GM18858 (cell line): ENCODE measurements at regions not wholly inside any gene's neighbourhood (a gene's known extent, or its start where the extent isn't known, plus 50 kb on each side); places are given as distances from the start of the nearest gene placed in this dataset.
A peak's percentile ranks its signal among the peaks of the same experiment; 100 is the strongest.

Experiments used
- ATAC-seq: cut with Tn5 transposase; IDR thresholded peaks from one replicate; pipeline ENCODE4 v1.9.1; 2021; ENCODE audit not compliant: unreplicated experiment

- no peak for ATAC-seq
These were observed 259.1 kb downstream of the TDRD15 start for GRCh38 chr2:21382701-21383520.

DNA sequence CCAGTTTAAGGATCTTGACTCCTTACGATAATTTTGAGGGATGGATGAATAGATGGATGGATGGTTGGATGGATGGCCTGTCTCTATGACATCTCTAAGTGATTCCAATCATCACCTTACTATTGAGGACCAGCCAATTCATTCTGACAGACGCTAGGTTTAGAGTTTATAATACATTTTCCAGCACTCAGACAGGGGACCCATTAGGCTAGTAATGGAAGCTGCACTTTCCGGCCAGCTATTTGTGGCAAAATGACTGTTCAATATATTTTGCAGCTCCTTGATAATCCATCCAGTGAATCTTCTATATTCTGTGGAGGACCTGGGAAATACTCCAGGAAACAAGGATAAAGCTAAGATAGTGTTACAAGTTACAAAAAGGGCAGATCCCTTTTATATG, 262.9 kb downstream of the TDRD15 start:
- no peak for ATAC-seq

- no peak for ATAC-seq
These were observed 268.9 kb downstream of the TDRD15 start for GRCh38 chr2:21392649-21393048.

- ATAC-seq: no peak
These were observed 269.4 kb downstream of the TDRD15 start for GRCh38 chr2:21393173-21393572.

GRCh38 chr2:21395366-21395765, 271.6 kb downstream of the TDRD15 start:
- ATAC-seq: no peak

GRCh38 chr2:21396252-21396651, 272.5 kb downstream of the TDRD15 start:
- ATAC-seq: no peak

DNA sequence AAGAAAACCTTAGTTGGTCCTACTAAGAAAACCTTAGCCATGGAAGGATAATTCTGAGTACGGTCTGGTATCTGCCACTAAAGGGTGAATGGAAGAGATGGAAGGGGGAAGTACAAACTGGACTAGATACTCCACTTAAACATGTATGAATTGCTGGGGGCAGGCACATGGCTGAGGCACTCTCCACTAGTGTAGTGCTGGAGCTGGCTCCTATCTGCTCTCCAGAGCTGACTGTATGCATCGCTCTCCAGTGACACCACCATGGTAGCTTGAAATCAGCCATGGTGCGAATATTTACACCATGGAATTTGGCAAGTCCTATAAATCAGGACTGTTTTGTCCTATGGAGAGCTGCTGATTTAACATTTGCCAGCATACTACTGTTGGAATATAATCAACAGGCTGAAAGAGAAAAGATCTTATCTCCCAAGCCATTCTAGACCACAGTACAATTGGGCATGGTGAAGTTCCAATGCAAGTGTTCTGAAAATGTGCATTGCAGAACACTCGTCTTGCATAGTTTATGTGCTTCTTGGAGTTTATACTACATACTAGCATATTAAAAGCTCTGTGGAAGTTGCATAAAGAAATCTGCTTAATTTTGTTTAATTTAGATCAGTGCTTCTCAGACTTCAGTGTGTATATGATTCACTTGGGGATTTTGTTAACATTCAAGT, 277.4 kb downstream of the TDRD15 start:
- ATAC-seq: no peak

GRCh38 chr2:21404137-21404536, 280.4 kb downstream of the TDRD15 start:
- ATAC-seq: no peak

DNA sequence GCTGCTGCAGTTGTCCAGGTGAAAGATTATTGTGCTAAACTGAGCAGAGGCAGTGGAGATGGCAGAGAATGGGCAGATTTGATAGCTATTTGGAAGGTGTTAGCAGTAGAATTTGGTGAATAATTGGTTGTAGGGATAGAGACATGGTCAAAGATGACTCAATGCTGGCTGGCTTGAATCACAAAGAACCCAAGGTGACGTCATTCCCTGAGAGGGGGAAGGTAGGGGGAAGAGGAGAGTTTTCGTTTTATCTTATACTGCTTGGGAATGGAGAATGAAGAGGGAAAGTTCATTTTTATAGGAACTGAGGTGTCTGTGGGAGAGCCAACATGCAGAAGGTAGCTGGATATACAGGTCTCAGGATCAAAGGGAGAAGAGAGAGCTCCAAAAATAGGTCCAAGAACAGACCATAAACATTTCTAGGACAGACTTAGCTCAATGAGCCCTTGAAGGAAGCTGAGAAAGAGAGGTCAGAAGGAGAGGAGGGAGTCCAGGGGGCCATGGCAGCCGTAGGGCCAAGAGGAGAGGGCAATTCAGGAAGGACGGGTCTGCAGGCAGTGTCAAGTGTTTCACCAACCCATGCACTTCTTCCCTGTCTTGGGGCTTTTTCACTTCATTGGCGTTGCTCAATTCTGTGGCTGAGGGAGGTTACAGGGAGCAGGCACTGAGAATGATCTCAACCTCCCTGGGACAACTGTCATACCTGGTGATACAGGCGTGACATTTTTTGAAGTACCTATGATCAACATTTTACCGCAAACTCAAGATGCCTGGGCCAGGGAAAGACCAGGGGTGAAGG, 281.3 kb downstream of the TDRD15 start:
- ATAC-seq: no peak

GRCh38 chr2:21406386-21406785, 282.6 kb downstream of the TDRD15 start:
- ATAC-seq: no peak

- ATAC-seq: no peak
These were observed 283.1 kb downstream of the TDRD15 start for GRCh38 chr2:21406911-21407310.

DNA sequence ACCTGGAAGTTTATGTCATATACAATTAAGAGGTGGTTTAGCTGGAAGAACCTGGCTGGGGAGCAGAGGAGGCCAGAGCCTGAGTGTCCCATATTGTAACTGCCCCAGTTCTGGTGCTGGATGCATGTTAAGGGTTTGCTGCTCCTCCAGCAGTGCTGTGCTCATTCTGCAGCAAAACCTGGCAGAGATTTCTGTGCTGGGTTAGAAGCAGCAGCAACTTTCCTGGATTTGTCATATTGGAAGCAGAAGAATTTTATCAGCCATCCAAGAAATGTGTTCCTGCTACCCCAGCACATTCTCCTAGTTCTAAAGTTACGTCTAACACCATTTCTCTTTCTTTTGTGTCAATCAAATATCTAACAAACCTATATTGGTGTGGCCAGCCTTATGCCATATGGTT, 284.1 kb downstream of the TDRD15 start:
- ATAC-seq: no peak

- no peak for ATAC-seq
These were observed 288.0 kb downstream of the TDRD15 start for GRCh38 chr2:21411741-21412140.

- ATAC-seq: no peak
These were observed 289.2 kb downstream of the TDRD15 start for GRCh38 chr2:21412944-21413443.

DNA sequence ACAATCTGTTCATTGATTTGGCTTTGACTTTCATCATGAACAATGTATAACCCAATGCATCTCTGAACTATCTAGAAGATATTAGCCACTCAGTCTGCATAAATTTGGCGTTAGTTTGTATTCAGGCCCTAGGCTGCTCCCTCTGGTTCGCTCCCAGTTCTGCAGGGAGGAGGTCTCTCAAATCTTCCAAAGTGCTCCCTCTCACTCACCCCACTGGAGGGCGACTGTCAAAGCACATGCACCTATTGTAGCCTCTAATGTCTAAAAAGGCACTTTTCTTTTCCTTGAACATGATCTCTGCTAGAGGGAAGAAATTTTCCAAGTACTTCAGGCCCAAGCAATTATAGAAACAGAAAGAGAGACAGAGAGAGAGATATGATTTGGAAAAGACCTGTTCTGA, 291.5 kb downstream of the TDRD15 start:
- ATAC-seq: no peak

DNA sequence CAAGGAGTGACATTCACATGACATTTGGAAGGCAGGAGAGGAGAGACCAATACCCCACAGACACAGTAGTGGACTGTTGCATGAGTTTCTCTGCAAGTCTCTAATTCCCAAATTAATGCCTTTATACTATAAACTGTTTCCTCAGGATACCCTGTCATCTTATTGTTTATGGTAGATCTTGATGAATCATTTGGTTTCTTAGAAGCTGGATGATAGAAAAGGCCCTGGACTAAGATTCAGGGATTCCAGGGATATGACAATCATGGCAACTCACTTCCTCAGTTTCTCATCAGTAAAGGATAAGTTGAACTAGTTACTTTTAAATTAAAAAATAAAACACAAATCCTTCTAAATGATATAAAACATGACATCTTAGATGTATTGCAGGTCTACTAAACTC, 292.5 kb downstream of the TDRD15 start:
- no peak for ATAC-seq

GRCh38 chr2:21418456-21418855, 294.7 kb downstream of the TDRD15 start:
- ATAC-seq: no peak

GRCh38 chr2:21420553-21421335, 297.0 kb downstream of the TDRD15 start:
- no peak for ATAC-seq

DNA sequence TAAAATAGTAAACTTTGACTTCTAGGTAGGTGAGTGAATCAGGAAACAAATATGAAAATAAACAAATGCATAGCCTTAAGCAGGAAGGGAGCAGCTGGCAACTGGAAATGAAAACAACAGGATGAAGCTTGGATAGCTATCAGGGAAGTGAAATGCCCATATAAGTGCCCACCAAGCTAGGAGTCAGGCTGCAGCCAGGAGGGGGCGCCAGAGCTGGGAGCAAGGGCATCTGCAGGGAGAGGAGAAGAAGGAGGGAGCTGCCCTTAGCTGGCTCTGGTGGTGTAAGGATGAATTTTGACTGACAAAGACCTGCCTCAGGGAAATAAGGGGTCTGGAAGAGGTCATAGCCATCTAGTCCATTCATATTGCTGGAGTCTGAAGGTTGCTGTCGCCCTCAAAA, 298.3 kb downstream of the TDRD15 start:
- peak; percentile 66 for ATAC-seq

GRCh38 chr2:21422724-21423522, 299.2 kb downstream of the TDRD15 start:
- no peak for ATAC-seq
